HFFc6 (cell line): ENCODE measurements at regions not wholly inside any gene's neighbourhood (a gene's known extent, or its start where the extent isn't known, plus 50 kb on each side); places are given as distances from the start of the nearest gene placed in this dataset.

Source experiments
- DNase-seq: peaks from one replicate; pipeline ENCODE4 v3.0.0-alpha.2; 2018
- H3K27ac Mint-ChIP-seq: 2 replicates; pipeline ENCODE4 v1.8.0; 2020; ENCODE audit warnings: mild to moderate bottlenecking, mixed read lengths
- H3K27me3 Mint-ChIP-seq: 2 replicates; pipeline ENCODE4 v1.8.0; 2021; ENCODE audit warnings: mild to moderate bottlenecking, moderate library complexity, mixed read lengths; ENCODE audit not compliant: insufficient read depth
- H3K36me3 Mint-ChIP-seq: 2 replicates; pipeline ENCODE4 v1.8.0; 2021; ENCODE audit warnings: low read depth, mixed read lengths
- H3K4me1 Mint-ChIP-seq: 2 replicates; pipeline ENCODE4 v1.8.0; 2020; ENCODE audit warnings: low read depth, mixed read lengths
- H3K4me3 Mint-ChIP-seq: 2 replicates; pipeline ENCODE4 v1.8.0; 2020; ENCODE audit warnings: mild to moderate bottlenecking, moderate library complexity, mixed read lengths
- H3K9me3 Mint-ChIP-seq: 2 replicates; pipeline ENCODE4 v1.8.0; 2020; ENCODE audit warnings: mild to moderate bottlenecking, mixed read lengths
- TF ChIP-seq, protein P1 (sequence below): fragments of 200-600 bp; sonication (generic); IDR thresholded peaks from 2 replicates; pipeline ENCODE4 v1.5.0; 2021; ENCODE audit warnings: antibody characterized with exemption, mild to moderate bottlenecking

- no peaks in the 10 kb centered on the region for H3K4me1 Mint-ChIP-seq
- peaks cover 22% of the 10 kb centered on the region for H3K9me3 Mint-ChIP-seq
- H3K36me3 Mint-ChIP-seq, result no peaks in the 10 kb centered on the region
- no peak overlapping the region for H3K27ac Mint-ChIP-seq
- TF ChIP-seq, protein P1, sequence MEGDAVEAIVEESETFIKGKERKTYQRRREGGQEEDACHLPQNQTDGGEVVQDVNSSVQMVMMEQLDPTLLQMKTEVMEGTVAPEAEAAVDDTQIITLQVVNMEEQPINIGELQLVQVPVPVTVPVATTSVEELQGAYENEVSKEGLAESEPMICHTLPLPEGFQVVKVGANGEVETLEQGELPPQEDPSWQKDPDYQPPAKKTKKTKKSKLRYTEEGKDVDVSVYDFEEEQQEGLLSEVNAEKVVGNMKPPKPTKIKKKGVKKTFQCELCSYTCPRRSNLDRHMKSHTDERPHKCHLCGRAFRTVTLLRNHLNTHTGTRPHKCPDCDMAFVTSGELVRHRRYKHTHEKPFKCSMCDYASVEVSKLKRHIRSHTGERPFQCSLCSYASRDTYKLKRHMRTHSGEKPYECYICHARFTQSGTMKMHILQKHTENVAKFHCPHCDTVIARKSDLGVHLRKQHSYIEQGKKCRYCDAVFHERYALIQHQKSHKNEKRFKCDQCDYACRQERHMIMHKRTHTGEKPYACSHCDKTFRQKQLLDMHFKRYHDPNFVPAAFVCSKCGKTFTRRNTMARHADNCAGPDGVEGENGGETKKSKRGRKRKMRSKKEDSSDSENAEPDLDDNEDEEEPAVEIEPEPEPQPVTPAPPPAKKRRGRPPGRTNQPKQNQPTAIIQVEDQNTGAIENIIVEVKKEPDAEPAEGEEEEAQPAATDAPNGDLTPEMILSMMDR, result no peak
- H3K27me3 Mint-ChIP-seq, result no peaks in the 10 kb centered on the region
- DNase-seq, result no peak
- H3K4me3 Mint-ChIP-seq, result no peak overlapping the region
Observed at GRCh38 chr7:119556436-119556835, 716.5 kb upstream of the KCND2 start.

- TF ChIP-seq, protein P1, result no peak
Observed at GRCh38 chr7:119561751-119562150, 711.2 kb upstream of the KCND2 start.

GRCh38 chr7:119562839-119563238 is 710.1 kb upstream of the KCND2 start:
- no peak overlapping the region for H3K4me3 Mint-ChIP-seq

More at GRCh38 chr7:119561751-119562150, 711.2 kb upstream of the KCND2 start:
- Mint-ChIP-seq H3K9me3 (peaks cover 28% of the 10 kb centered on the region), H3K27me3 (no peaks in the 10 kb centered on the region), H3K27ac (no peak overlapping the region), H3K4me1 (no peaks in the 10 kb centered on the region), H3K36me3 (no peaks in the 10 kb centered on the region), H3K4me3 (no peak overlapping the region)
- DNase-seq, result no peak

GRCh38 chr7:119571666-119572065 is 701.3 kb upstream of the KCND2 start:
- TF ChIP-seq, protein P1, result no peak
- H3K4me1 Mint-ChIP-seq, result no peaks in the 10 kb centered on the region
- DNase-seq, result no peak
- H3K9me3 Mint-ChIP-seq, result peaks cover 40% of the 10 kb centered on the region
- no peak overlapping the region for H3K4me3 Mint-ChIP-seq
- no peak overlapping the region for H3K27ac Mint-ChIP-seq
- H3K36me3 Mint-ChIP-seq, result no peaks in the 10 kb centered on the region
- no peaks in the 10 kb centered on the region; the same call in none of the 2 replicates for H3K27me3 Mint-ChIP-seq

More at GRCh38 chr7:119562839-119563238, 710.1 kb upstream of the KCND2 start:
- Mint-ChIP-seq H3K9me3 (peaks cover 32% of the 10 kb centered on the region), H3K27ac (no peak overlapping the region), H3K27me3 (no peaks in the 10 kb centered on the region), H3K36me3 (no peaks in the 10 kb centered on the region), H3K4me1 (no peaks in the 10 kb centered on the region)
- TF ChIP-seq, protein P1, result no peak
- no peak for DNase-seq

GRCh38 chr7:119572132-119572531 is 700.8 kb upstream of the KCND2 start:
- H3K36me3 Mint-ChIP-seq, result no peaks in the 10 kb centered on the region
- no peak overlapping the region for H3K4me3 Mint-ChIP-seq
- no peaks in the 10 kb centered on the region for H3K4me1 Mint-ChIP-seq
- no peak overlapping the region for H3K27ac Mint-ChIP-seq
- TF ChIP-seq, protein P1, result no peak
- no peaks in the 10 kb centered on the region; the same call in none of the 2 replicates for H3K27me3 Mint-ChIP-seq
- DNase-seq, result no peak
- H3K9me3 Mint-ChIP-seq, result peaks cover 42% of the 10 kb centered on the region

DNA sequence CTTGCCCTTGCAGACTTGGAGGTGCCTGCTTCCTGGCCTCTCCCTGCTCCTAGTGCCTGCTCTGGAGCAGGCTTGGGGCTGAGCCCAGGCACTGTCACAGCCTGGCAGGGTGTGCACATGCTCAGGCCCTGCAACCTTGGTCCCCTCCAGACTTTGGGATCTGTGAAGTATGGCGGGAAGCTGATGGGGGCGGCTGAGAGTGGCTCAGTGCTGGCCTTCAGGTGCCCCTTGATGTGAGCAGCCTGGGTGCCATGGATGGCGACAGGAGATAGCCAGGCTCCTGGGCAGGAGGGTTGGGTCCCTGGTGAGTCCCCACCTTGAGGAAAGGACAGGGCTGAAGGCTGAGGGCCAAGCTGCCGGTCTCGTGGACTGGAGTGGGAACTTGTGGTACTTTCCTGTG is 700.4 kb upstream of the KCND2 start:
- TF ChIP-seq, protein P1, result no peak
- Mint-ChIP-seq H3K36me3 (no peaks in the 10 kb centered on the region), H3K27me3 (no peaks in the 10 kb centered on the region; the same call in none of the 2 replicates), H3K9me3 (peaks cover 44% of the 10 kb centered on the region), H3K27ac (no peak overlapping the region), H3K4me1 (no peaks in the 10 kb centered on the region), H3K4me3 (no peak overlapping the region)
- no peak for DNase-seq
